ENCODE measurements at regions not wholly inside any gene's neighbourhood (a gene's known extent, or its start where the extent isn't known, plus 50 kb on each side); places are given as distances from the start of the nearest gene placed in this dataset.

- no peak for DNase-seq (ENCODE audit: insufficient read length, low spot score, missing footprints)
- TF ChIP-seq CTCF (IDR thresholded peaks at IDR 0.05; ENCODE audit: extremely low read depth, low read depth, low read length): no peak
- Histone ChIP-seq H3K4me3 (ENCODE audit: insufficient read depth, low read length) (no peak overlapping the region), H2AFZ (ENCODE audit: low read length) (no peak overlapping the region), H3K79me2 (ENCODE audit: insufficient read depth, low read length) (no peaks in the 10 kb centered on the region), H3K36me3 (ENCODE audit: insufficient read depth, low read length) (no peaks in the 10 kb centered on the region), H3K4me2 (ENCODE audit: insufficient read depth, low read length) (no peak overlapping the region), H3K27me3 (ENCODE audit: insufficient read depth, low read length) (no peaks in the 10 kb centered on the region), H4K20me1 (ENCODE audit: insufficient read depth, low read length) (no peaks in the 10 kb centered on the region), H3K4me1 (ENCODE audit: insufficient read depth, low read length) (no peaks in the 10 kb centered on the region), H3K9me3 (ENCODE audit: low read depth, low read length) (no peaks in the 10 kb centered on the region), H3K27ac (ENCODE audit: low read depth, low read length) (no peak overlapping the region)
Measured at GRCh38 chr15:48061605-48062004, 59.2 kb upstream of the SLC24A5 start.

- no peaks in the 10 kb centered on the region for H3K27me3 ChIP-seq (ENCODE audit: insufficient read depth, low read length)
- H3K4me1 ChIP-seq (ENCODE audit: insufficient read depth, low read length): no peaks in the 10 kb centered on the region
- no peaks in the 10 kb centered on the region for H3K9me3 ChIP-seq (ENCODE audit: low read depth, low read length)
- H3K27ac ChIP-seq (ENCODE audit: low read depth, low read length): no peak overlapping the region
- H2AFZ ChIP-seq (ENCODE audit: low read length): no peak overlapping the region
- H3K79me2 ChIP-seq (ENCODE audit: insufficient read depth, low read length): no peaks in the 10 kb centered on the region
- H3K4me2 ChIP-seq (ENCODE audit: insufficient read depth, low read length): no peak overlapping the region
- H4K20me1 ChIP-seq (ENCODE audit: insufficient read depth, low read length): no peaks in the 10 kb centered on the region
- DNase-seq (ENCODE audit: insufficient read length, low spot score, missing footprints): peak; percentile 42
- H3K36me3 ChIP-seq (ENCODE audit: insufficient read depth, low read length): no peaks in the 10 kb centered on the region
- no peak for TF ChIP-seq CTCF (IDR thresholded peaks at IDR 0.05; ENCODE audit: extremely low read depth, low read depth, low read length)
- no peak overlapping the region for H3K4me3 ChIP-seq (ENCODE audit: insufficient read depth, low read length)
Measured at GRCh38 chr15:48062148-48062872, 58.5 kb upstream of the SLC24A5 start.

- no peak overlapping the region for H3K27ac ChIP-seq (ENCODE audit: low read depth, low read length)
- no peak overlapping the region for H3K4me3 ChIP-seq (ENCODE audit: insufficient read depth, low read length)
- H3K4me2 ChIP-seq (ENCODE audit: insufficient read depth, low read length): no peak overlapping the region
- H3K27me3 ChIP-seq (ENCODE audit: insufficient read depth, low read length): peaks cover 6% of the 10 kb centered on the region
- H2AFZ ChIP-seq (ENCODE audit: low read length): no peak overlapping the region
- no peaks in the 10 kb centered on the region for H3K9me3 ChIP-seq (ENCODE audit: low read depth, low read length)
- H3K4me1 ChIP-seq (ENCODE audit: insufficient read depth, low read length): no peaks in the 10 kb centered on the region
- no peak for TF ChIP-seq CTCF (IDR thresholded peaks at IDR 0.05; ENCODE audit: extremely low read depth, low read depth, low read length)
- no peak for DNase-seq (ENCODE audit: insufficient read length, low spot score, missing footprints)
- H3K79me2 ChIP-seq (ENCODE audit: insufficient read depth, low read length): no peaks in the 10 kb centered on the region
- no peaks in the 10 kb centered on the region for H4K20me1 ChIP-seq (ENCODE audit: insufficient read depth, low read length)
- no peaks in the 10 kb centered on the region for H3K36me3 ChIP-seq (ENCODE audit: insufficient read depth, low read length)
Measured at GRCh38 chr15:48063411-48063985, 57.3 kb upstream of the SLC24A5 start.

GRCh38 chr15:48064421-48064820 lies 56.4 kb upstream of the SLC24A5 start:
- no peaks in the 10 kb centered on the region for H3K36me3 ChIP-seq (ENCODE audit: insufficient read depth, low read length)
- no peak for DNase-seq (ENCODE audit: insufficient read length, low spot score, missing footprints)
- peaks cover 6% of the 10 kb centered on the region for H3K27me3 ChIP-seq (ENCODE audit: insufficient read depth, low read length)
- H3K9me3 ChIP-seq (ENCODE audit: low read depth, low read length): no peaks in the 10 kb centered on the region
- no peak overlapping the region for H3K27ac ChIP-seq (ENCODE audit: low read depth, low read length)
- no peak for TF ChIP-seq CTCF (IDR thresholded peaks at IDR 0.05; ENCODE audit: extremely low read depth, low read depth, low read length)
- H3K79me2 ChIP-seq (ENCODE audit: insufficient read depth, low read length): no peaks in the 10 kb centered on the region
- no peak overlapping the region for H3K4me2 ChIP-seq (ENCODE audit: insufficient read depth, low read length)
- H4K20me1 ChIP-seq (ENCODE audit: insufficient read depth, low read length): no peaks in the 10 kb centered on the region
- no peak overlapping the region for H3K4me3 ChIP-seq (ENCODE audit: insufficient read depth, low read length)
- H3K4me1 ChIP-seq (ENCODE audit: insufficient read depth, low read length): no peaks in the 10 kb centered on the region
- no peak overlapping the region for H2AFZ ChIP-seq (ENCODE audit: low read length)

All from osteoblast (primary cell).